Activated effector memory CD4-positive, alpha-beta T cell treated with anti-CD3 and anti-CD28 coated beads, Interleukin-2, amount 50 U/mL, for 16 hours (primary cell): ENCODE measurements at regions not wholly inside any gene's neighbourhood (a gene's known extent, or its start where the extent isn't known, plus 50 kb on each side); places are given as distances from the start of the nearest gene placed in this dataset.
A peak's percentile ranks its signal among the peaks of the same experiment; 100 is the strongest.
"Not testable (repeated sequence)": the region's sequence is repeated elsewhere in the genome, so short reads cannot be mapped to it uniquely, and the experiment has no call there.

Experiments used
- DNase-seq: peaks from one replicate; pipeline ENCODE4 v3.0.0-alpha.2; 2020

DNA sequence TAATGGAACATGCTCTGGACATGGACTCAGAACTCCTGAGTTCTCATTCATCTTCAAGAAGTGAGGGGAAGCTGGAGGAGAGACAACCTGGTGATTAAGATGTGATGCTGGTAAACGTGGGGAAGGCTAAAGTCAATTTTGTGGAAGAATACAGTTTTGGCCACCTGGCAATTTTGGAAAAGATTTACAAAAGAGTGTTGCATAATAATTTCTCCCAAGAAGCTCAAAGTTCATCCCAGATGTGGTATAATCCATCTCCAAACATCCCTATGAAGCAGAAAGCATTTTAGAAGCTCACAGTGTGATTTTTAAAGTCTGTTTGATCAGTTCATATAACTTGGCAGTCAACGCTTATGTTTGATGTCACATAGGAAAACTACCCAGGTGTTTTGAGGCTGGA is 208.7 kb downstream of the LMX1A start:
- DNase-seq = no peak

GRCh38 chr1:165144757-165145397 is 211.6 kb downstream of the LMX1A start:
- peak; percentile 68 for DNase-seq

GRCh38 chr1:165143437-165144065 is 213.0 kb downstream of the LMX1A start:
- DNase-seq = no peak

DNA sequence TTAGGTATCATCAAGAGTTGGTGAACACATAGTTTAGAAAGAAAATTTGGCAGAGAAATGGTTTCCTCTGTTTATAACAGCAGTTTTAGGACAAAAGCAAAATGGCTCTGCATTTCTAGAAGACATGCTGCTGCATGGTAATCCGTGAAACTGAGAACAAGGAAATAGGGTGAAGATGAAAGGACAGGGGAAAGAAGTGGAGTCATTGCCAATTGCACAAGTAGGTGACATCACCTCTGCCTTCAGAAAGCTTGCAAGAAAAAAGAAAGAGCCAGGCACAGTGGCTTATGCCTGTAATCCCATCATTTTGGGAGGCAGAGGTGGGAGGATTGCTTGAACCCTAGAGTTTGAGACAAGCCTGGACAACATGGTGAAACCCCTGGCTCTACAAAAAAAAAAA is 217.6 kb downstream of the LMX1A start:
- no peak for DNase-seq

DNA sequence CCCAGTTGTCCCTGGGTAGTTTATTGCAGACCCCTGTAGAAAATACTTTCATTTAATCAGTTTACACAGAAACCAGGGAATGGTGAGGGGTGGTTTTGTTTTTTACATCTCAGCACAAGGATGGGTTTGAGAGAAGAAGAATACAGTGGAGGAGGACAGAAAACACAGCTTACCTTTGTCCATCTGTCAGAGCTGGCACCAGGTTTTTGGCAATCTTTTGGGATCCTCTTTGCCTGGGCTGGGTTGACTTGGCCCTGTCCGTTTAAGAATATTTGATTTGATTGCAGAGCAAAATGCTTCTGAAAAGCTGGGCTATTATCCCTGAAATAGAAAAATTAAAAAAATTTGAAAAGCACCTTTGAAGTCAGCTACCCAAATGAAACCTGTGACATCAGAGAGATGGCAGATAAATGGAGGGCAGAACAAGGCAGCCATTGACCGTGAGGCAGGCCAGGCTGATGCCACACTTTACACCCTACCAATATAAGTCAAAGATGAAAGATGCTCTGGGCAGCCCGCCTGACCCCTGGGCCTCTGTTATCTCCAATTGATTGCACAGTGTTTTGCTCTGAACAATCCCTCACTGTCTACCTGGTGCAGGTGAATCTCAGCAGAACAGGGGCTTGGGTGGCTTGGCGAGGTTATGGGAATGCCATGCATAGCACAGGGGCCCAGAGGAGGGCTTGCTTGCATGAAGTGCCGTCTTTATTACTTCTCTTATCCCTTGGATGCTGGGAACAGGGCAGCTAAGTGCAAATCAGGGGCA is 218.8 kb downstream of the LMX1A start:
- no peak for DNase-seq

- DNase-seq = no peak
Observed at GRCh38 chr1:165134431-165134830, 222.1 kb downstream of the LMX1A start.

DNA sequence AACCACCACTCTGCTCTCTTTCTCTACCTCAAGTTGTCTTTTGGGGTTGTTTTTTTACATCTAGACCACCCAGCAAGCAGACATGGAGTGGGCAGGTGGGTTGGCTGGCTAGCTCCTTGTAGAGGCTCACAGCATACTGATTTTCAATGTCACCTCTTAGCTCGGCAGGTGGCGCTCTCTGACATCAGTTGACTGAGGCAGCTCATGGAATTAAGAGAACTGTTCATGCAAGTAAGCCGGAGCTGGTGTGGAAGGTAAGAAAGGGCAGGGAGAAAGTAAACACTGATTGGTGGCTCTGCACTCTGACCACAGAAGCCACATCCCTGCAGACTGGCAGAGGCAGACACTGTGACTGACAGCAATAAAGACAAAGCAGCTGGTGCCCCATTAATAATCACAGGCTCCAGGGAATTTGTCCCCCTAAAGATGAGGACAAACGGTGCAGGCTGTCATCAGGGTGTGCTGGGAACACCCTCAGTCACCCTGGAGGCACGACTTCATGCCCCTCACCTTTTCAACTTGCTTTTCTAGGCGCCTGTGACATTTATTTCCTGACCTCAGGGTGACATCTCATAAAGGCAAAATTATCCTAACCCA is 226.8 kb downstream of the LMX1A start:
- DNase-seq = peak; percentile 65

- DNase-seq = no peak
Observed at GRCh38 chr1:165124772-165125171, 231.7 kb downstream of the LMX1A start.

DNA sequence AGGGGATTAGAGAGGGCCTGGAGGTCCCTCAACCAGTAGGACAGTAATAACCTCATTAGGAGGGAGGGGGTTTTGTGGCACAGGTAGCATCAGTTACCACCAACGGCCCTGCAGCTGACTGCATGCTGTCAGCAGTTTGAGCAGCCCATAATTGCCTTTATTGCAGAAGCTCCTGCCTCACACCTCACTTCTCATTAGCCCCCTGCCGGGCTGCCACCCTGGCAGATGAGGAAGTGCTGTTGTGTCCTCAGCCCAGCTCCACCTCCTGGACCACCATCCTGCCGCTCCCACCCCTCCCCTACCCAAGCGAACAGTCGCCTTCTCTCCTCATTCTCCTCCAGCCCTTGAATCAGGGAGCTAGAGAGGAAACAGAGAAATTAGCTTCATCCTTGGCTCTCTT is 237.4 kb downstream of the LMX1A start:
- DNase-seq = no peak

DNA sequence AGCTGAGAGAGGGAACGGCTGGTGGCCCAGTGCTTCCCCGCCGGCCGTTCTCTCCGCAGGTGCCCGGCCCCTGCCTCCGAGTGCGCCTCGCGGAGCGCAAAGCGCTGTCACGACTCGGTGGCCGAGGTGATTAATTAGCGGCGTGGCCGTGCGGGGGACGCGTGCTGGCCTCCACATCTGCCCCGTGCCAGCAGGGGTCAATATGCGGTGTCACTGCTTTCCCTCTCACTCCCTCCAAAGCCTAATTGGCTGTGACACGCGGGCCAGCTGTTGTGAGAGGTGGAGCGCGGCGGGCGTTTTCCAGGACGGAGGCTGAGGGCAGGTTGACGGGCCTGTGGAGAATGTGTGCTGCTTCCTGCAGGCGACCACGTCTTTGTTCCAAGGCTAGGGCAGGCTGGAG is 239.0 kb downstream of the LMX1A start:
- no peak for DNase-seq

DNA sequence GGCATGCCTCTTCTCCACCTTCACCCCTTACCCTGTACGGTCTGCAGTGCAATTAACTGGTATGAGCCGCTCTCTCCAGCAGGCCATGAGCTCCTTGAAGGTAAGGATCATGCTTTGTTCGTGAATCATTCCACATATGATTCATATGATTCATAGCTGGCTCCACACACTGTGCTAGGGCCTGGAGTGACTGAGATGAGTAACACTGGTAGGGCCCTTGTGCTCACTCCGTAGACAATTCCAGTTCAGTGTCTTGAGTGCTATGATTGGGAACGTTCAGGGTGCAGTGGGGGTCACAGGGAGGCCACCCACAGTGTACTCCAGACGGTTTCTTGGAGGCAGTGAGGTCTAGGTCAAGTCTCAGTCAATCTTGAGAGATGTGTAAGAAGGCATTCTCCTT is 239.8 kb downstream of the LMX1A start:
- no peak for DNase-seq

- no peak for DNase-seq
Observed at GRCh38 chr1:165116171-165116570, 240.3 kb downstream of the LMX1A start.

- no peak for DNase-seq
Observed at GRCh38 chr1:165114889-165115285, 241.6 kb downstream of the LMX1A start.

GRCh38 chr1:165114022-165114888 is 242.3 kb downstream of the LMX1A start:
- no peak for DNase-seq

GRCh38 chr1:165112260-165112659 is 244.3 kb downstream of the LMX1A start:
- DNase-seq = no peak

GRCh38 chr1:165109013-165109412 is 247.5 kb downstream of the LMX1A start:
- no peak for DNase-seq

GRCh38 chr1:165092542-165093162 is 263.9 kb downstream of the LMX1A start:
- DNase-seq = not testable (repeated sequence)

- DNase-seq = no peak
Observed at GRCh38 chr1:165080253-165080896, 276.1 kb downstream of the LMX1A start.

GRCh38 chr1:165078391-165078790 is 278.1 kb downstream of the LMX1A start:
- DNase-seq = no peak

DNA sequence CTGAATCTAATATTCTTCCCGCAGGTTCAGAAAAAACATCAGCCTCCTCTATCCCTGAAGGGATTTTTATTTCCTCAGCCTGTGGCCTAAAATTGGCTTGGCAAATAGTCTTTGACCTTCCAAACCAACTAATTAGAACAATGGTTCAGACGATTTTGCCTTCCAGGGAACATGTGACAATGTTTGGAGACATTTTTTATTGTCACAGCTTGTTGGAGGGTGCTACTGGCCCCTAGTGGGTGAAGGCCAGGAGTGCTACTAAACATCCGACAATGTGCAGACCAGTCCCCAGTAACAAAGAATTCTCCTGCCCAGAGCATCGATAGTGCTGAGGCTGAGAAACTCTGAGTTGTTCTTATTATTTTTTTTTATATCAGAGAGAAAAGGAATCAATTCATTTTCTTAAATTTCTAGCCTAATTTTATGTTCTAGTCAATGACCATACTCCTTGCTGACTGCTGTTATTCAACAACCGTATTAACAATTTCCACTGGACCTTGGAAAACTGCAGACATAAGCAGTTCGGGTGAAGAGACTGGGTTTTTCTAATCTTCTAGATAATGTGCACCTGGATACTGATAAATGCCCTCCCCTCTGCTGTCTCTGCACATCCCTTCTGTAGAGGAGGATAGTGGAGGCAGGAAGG is 280.7 kb downstream of the LMX1A start:
- no peak for DNase-seq
